GM19238 (cell line): ENCODE measurements at regions not wholly inside any gene's neighbourhood (a gene's known extent, or its start where the extent isn't known, plus 50 kb on each side); places are given as distances from the start of the nearest gene placed in this dataset.

ENCODE experiments used
- DNase-seq: peaks from one replicate; pipeline ENCODE4 v3.0.0; 2011; ENCODE audit warnings: low spot score; ENCODE audit not compliant: insufficient read length

GRCh38 chr1:81408419-81408818, 392.3 kb upstream of the ADGRL2 start:
- DNase-seq = no peak

- DNase-seq = no peak
These were observed 393.5 kb upstream of the ADGRL2 start for GRCh38 chr1:81407000-81407821.

GRCh38 chr1:81406292-81406999, 394.3 kb upstream of the ADGRL2 start:
- no peak for DNase-seq

- DNase-seq = no peak
These were observed 402.7 kb upstream of the ADGRL2 start for GRCh38 chr1:81398041-81398440.

- no peak for DNase-seq
These were observed 408.1 kb upstream of the ADGRL2 start for GRCh38 chr1:81392526-81393226.

- DNase-seq = no peak
These were observed 409.5 kb upstream of the ADGRL2 start for GRCh38 chr1:81391125-81391828.

GRCh38 chr1:81388435-81388834, 412.3 kb upstream of the ADGRL2 start:
- DNase-seq = no peak

- no peak for DNase-seq
These were observed 413.3 kb upstream of the ADGRL2 start for GRCh38 chr1:81387446-81387845.

- DNase-seq = no peak
These were observed 418.2 kb upstream of the ADGRL2 start for GRCh38 chr1:81382561-81382960.

GRCh38 chr1:81381881-81382280, 418.9 kb upstream of the ADGRL2 start:
- no peak for DNase-seq

- DNase-seq = no peak
These were observed 420.3 kb upstream of the ADGRL2 start for GRCh38 chr1:81380436-81380835.

- DNase-seq = no peak
These were observed 421.3 kb upstream of the ADGRL2 start for GRCh38 chr1:81379430-81379829.

- DNase-seq = no peak
These were observed 423.3 kb upstream of the ADGRL2 start for GRCh38 chr1:81377406-81377805.

- no peak for DNase-seq
These were observed 424.7 kb upstream of the ADGRL2 start for GRCh38 chr1:81375884-81376548.

GRCh38 chr1:81374481-81374880, 426.3 kb upstream of the ADGRL2 start:
- DNase-seq = no peak

GRCh38 chr1:81371864-81372263, 428.9 kb upstream of the ADGRL2 start:
- DNase-seq = no peak

- no peak for DNase-seq
These were observed 430.9 kb upstream of the ADGRL2 start for GRCh38 chr1:81369833-81370232.

GRCh38 chr1:81366173-81366572, 434.6 kb upstream of the ADGRL2 start:
- DNase-seq = no peak

- DNase-seq = no peak
These were observed 436.6 kb upstream of the ADGRL2 start for GRCh38 chr1:81364088-81364487.

GRCh38 chr1:81358151-81358550, 442.6 kb upstream of the ADGRL2 start:
- no peak for DNase-seq

- no peak for DNase-seq
These were observed 448.9 kb upstream of the ADGRL2 start for GRCh38 chr1:81351864-81352263.
